KBM-7 (cell line): ENCODE measurements at regions not wholly inside any gene's neighbourhood (a gene's known extent, or its start where the extent isn't known, plus 50 kb on each side); places are given as distances from the start of the nearest gene placed in this dataset.

ENCODE experiments used
- DNase-seq: peaks from one replicate; pipeline ENCODE4 v3.0.0-alpha.2; 2015
- in situ Hi-C: fragments of 300-500 bp; cut with MboI; formaldehyde crosslinking; loops from 2 replicates; pipeline ENCODE4 v1.14.3; 2020; ENCODE audit warnings: low sequenced_read_pairs, low pct_unique_long_range_greater_than_20kb, mixed read lengths

DNA sequence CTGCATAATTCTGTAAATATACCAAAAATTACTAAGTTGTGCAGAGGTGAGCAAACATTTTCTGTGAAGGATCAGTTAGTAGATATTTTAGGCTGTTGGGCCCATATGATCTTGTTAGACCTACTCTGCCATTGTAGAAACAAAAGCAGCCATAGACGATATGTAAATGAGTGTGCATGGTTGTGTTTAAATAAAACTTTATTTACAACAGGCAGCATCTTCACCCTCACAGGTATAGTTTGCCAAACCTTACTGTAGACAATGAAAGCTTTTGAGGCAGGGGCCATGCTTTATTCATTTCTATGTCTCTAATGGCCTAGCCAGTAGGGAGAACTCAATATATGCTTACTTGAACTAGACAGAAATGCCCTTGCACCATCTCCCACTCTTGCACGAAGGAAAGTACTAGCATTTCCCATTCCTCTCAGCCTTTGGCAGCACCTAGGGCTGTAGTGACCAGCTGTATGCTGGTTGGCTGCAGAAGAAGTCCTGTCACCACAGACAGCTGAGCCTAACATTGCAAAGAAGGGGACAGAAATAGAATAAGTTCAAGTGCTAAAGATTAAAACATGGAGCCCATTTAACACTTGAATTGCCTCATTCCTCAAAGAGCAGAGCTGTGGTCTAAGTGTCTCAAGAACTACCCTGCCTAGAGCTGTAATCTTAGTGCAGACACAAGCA is 305.1 kb upstream of the MGAT5 start:
- DNase-seq, result no peak
- in situ Hi-C loops, result no loop called here

DNA sequence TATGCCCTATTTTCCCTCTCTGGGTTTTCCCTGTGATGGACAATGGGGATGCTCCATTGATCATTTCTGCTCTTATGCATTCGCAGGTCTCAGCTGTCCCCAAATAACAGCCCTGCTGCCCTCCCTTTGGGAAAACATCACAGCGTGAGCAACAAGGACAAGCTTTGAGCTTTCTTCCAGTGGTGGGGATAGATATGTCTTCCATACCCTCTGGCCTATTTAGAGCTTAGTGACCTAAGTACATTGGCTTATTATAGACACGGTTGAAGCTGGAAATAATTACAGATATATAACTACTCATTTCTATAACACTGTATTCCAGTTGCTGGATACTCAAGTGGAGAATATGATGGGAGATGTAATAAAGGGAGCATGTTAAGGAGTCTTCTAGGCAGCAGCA is 304.3 kb upstream of the MGAT5 start:
- in situ Hi-C loops, result no loop called here
- DNase-seq, result no peak

DNA sequence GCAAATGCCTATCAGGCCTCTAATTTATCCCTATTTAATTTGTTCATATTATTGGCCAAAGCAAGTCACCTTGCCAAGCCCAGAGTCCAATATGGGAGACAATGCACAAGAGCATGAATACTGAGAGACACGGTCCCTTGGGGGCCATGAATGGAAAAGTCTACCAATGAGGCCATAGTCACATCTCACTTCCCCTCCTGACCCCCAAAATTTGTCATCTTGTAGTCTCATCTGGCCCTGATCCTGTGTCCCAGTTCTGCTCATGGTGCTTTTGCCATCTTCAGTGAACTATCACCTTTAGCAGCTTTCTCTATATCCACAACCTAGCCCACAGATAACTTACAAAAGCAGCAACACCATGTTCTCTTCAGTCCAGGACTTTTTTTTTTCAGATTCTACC is 302.7 kb upstream of the MGAT5 start:
- DNase-seq, result no peak
- in situ Hi-C loops, result no loop called here

DNA sequence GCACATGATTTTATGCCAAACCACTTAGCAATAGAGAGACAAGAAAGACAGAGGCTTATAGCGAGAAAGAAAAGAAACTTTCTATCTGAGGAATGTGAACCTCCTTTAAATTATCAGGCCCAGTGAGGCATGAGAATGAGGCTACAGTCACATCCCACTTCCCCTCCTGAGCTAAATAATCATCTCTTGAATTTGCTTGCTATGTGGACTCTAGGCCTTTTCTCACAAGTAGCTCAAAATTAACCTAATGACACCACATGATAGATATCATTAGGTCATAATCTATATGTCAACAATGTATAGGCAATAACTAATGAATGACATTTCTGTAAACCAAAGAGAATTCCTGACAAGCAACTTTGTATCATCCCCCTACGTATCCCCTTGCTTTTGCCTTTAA is 301.5 kb upstream of the MGAT5 start:
- DNase-seq, result no peak
- in situ Hi-C loops, result no loop called here

DNA sequence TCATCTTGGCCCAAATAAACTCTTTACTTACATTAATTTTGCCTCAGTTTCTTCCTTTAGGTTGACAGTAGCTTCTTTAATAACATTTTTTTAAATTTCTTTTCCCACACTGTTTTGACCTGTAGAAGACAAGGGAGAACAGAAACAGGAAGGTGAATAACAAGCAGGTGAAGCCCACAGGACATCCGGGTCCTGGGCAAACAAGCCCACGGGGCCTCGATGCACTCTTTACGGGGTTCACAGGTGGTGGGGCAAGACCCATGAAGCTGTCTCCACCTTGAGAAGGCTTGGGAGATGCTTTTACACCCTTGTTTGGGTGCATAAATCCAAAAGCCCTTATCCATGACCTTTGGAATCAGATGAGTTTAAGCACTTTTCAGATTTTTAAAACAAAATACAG is 301.0 kb upstream of the MGAT5 start:
- no peak for DNase-seq
- in situ Hi-C loops, result no loop called here

DNA sequence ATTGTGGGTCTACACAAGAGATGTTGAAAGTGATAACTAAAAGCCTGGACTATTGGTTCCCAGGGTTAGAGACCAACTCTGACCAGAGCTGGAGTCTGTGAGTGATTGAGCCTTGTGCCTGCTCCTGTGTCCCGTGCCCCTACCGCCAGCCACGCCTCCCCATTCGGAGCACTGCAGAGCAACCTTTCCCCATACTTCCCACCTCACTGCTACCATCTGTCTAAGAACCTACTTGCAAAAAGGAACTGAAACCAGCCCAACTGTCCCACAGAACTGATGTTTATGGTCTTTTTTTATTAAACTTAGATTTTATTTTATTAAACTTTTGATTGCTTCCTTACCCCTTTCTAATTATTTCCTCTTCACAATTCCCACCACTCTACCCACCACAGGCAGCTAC is 300.3 kb upstream of the MGAT5 start:
- DNase-seq, result no peak

DNA sequence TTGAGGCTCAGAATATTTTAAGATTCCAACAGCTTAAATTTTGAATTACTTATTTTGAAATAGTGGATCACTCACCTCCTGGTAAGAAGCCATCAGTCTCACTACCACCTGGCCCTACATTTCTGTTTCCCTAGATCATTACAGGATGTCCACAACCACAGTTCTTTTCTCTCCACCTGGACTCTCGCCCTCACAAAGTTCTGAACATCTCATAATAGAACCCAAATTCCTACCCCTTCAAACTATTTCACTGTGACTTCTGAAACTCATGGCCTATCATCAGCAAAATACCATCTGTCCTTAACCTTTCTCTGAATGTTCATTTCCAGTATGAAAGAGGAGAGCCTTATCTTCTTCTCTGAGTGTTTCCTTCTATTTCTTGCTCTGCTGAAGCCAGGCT is 299.2 kb upstream of the MGAT5 start:
- in situ Hi-C loops, result no loop called here
- DNase-seq, result no peak

More for the DNA sequence above, 300.3 kb upstream of the MGAT5 start:
- in situ Hi-C loops, result no loop called here

DNA sequence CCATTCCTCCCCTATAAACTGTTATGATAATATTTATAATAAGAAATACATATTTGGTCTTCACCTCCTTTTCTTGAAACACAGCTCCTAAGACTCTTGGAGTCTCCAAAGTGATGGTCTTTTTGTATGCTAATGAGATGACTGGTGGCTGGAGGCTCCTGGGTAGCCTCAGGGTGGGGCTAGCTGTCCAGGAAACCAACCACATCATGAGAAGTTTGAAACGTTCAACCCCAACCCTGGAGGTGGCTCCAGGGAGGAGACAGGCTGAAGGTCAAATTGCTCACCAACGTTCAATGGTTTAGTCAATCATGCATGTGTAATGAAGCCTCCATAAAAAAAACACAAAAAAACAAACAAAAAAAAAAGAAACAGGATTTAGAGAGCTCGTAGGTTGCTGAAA is 298.7 kb upstream of the MGAT5 start:
- no peak for DNase-seq
- in situ Hi-C loops, result no loop called here

DNA sequence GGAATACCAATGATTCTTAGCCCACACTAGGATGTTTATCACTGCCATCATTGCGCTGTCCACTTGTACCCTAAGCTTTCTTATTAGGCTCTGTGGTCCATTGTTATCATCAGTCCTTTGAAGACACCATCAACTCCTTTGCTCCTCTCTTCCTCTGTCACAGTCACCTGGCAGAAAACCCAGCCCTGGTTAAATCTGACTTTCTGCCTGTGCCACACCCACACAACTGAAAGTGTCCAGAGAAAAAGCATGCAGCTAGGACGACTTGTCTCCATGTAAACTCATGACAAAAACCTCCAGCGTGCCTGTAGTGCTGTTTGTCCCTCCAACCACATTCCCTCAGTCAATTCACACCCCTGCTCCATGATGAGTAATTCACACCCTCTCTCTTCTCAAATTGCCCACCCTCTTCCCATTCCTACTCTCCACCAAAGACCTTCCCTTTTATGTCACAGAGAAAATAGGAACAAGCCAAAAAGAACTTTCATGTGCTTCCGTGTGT is 297.4 kb upstream of the MGAT5 start:
- in situ Hi-C loops, result no loop called here
- DNase-seq, result no peak

DNA sequence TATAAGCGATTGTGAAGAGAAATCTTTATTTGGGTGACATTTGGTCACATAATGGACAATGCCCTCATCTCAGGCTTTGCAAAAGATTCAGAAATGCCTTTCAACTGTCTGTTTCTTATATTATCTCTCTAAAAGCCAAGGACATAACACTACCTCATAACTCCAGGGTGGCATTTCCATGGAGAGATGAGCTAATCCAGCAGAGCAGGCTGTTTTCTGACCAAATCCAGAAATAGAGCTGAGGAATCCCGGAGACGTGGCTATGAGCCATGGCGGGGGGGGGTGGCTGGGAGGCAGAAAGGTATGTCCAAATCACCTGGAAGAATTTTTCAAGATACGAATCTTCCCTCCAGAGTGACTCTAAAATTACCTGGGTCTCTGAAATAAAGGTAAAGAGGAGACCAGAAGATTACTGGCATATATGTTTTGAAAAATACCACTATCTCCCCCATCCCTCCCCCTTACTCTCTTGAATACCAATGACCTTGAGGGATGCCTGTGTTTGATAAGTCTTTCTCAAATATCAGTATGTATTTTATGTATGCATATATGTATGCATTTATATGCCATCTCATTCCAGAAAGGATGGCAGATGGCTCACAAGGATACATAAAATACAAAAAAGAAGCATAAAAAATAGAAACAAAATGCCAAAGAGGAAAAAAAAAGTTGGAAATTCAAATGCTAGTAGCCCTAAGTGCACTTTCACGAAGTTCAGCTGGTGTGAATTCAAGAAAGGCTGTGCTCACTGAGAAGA is 296.0 kb upstream of the MGAT5 start:
- in situ Hi-C loops, result no loop called here
- no peak for DNase-seq

DNA sequence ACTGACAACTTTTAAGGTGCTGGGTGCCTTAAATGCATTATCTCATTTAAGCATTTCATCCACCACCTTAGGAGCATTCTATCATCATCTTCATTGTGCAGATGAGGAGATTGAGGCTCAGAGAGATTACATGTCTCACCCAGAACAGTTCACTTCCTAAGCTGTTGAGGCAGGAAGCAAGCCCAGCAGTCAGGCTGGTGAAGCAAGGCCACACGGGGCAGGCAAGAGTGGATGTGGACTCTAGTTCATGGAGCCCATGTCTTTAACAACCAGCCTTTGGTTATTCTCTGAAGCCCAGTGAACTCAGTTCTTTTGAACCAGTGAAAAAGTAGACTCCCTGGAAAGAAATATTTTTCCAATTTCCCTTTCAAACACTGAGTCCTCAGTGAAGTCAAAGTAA is 294.8 kb upstream of the MGAT5 start:
- in situ Hi-C loops, result no loop called here
- no peak for DNase-seq

DNA sequence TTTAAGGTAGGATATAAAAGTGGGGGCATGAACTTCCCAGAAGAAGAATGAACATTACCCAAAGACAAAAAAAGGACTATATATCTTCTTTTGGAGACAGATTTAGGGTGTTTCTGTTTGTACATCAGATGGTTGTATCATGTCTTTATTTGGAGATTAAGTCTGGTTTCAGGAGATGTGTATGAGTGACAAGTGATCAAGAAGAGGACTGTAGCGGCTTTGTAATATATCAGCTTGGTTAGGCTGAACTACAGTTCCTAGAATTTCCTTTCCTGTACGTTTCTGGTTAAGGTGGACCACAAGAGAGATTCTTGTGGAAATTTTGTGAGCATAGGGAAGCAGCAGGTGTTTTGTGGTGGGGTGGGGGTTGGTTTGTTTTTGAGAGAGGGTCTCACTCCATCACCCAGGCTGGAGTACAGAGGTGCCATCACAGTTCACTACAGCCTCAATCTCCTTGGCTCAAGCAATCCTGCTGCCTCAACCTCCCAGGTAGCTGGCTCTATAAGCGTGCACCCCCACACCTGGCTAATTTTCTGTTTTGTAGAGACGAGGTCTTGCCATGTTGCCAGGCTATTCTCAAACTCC is 287.1 kb upstream of the MGAT5 start:
- DNase-seq, result no peak
- in situ Hi-C loops, result no loop called here

DNA sequence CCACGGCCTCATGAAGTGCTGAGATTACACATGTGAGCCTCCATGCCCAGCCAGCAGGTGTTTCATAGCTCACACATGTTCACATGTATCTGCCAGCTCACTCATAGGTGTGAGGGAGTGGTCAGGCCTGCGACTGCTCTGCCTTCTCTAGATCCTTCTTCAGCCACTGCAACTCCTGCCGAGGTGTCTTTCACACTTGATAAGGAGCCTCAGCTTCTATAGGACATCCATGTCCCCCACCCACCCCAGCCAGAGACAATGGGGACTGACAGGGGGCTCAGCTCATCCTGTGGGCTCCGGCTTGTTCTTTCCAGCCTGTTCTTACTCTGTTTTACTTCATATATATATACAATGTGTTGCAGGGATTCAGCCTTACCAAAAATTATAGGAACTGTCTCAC is 286.5 kb upstream of the MGAT5 start:
- in situ Hi-C loops, result no loop called here
- DNase-seq, result no peak

DNA sequence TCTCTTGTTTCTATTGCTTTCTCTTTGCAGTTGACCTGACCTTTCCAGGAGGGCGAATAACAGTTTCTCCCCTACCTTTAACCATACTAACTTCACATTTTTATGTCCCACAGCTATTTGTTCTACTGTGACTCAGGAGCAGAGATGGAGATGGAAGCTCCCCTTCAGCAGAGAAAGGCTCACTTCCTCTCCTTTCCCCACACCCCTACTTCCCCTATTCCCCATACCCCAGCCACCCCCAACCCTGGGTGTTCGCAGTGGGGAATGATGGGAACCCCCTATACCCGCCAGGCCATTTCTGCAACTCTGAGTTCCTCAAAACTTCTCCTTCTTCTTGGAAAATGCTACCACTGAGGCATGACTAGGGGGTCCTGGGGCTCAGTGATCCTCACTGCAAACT is 285.4 kb upstream of the MGAT5 start:
- in situ Hi-C loops, result no loop called here
- no peak for DNase-seq

DNA sequence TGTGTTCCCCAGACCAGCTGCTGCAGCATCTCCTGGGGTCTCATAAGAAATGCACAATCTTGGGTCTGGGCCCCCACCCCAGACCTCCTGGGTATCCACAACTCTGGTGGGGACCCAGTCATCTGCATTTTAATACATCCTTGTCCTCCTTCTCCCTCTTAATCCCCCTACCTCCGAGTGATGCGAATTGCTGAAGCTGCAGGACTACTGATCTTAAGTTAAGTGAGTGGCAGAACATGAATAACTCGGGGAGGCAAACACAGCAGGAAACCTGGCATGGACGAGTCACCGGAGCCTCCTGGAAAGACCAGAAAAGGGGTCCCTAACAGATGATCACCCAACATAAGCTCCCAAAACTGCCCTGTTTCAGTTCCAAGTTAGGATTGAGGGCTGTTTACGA is 283.2 kb upstream of the MGAT5 start:
- no peak for DNase-seq
- in situ Hi-C loops, result no loop called here

DNA sequence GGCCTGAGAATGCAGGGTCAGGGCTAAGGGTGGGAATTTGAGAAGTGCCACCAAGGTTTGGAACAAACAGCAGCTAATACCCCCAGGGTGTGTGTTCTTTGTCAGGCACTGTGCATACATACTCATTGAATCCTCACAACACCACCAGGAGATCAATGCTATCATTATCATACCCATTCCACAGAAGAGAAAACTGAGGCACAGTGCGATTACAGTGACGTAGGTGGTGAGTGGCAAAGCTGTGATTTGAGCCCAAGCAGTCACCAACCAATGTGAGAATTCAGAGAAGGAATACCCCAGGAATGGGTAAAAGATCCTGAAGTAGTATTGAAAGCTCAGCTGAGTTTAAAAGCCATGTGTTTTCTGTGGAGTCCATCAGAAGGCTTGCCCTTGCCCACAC is 281.6 kb upstream of the MGAT5 start:
- in situ Hi-C loops, result no loop called here
- no peak for DNase-seq

DNA sequence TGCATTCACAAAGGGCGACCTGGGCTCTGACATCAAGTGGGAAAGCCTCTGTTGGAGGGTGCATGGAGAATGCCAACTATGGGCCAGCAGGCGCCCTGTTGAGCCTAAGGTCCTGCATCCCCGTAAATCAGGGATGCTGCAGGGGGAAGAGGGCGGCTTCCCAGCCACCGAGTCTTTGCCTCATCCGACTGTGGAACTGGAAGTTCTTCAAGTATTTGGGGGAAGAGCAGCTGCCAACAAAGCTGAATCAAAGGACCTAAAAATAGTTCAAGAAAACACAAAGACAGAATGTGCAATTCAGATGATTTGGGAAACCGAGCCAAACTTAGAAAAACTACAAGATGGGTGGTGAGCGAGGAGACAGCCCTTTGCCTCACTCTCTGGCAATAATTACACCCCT is 281.1 kb upstream of the MGAT5 start:
- in situ Hi-C loops, result no loop called here
- DNase-seq, result no peak

DNA sequence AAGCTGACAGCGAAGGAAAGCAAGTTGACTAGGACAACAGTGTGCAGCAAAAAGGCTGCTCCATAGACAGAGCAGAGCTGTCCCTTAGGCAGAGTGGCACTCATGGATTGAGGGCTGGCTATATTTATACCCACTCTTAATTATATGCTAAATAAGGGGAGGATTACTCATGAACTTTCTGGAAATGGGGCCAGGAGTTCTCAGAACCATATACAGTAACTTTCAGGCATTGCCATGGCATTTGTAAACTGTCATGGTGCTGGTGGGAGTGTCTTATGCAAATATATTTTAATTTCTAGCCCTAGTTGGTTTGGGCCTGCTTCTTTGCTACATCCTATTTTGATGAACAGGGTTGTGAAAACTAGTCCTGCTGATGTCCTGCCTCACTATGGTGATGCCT is 279.5 kb upstream of the MGAT5 start:
- no peak for DNase-seq
- in situ Hi-C loops, result no loop called here

DNA sequence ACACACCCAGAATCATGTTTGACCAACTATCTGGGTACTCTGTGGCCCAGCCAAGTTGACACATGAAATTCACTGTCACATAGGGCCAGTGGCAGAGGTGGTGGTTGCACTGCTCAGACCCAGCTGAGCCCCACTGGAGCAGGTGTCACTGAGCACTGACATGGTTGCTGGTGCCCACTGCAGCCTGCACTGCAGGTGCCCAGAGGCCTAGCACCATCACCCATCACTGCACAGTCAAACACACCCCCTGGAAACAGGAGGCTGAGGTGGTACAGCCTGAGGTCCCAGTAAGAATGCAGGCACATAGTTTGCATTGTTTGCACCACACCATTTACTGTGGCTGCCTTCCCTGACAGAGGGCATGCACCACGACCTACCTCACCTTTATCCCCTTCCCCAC is 278.7 kb upstream of the MGAT5 start:
- no peak for DNase-seq
- in situ Hi-C loops, result loop anchor here (25.0 kb wide), 1 partner anchor 112 kb away; no protein-coding TSS in a partner anchor

DNA sequence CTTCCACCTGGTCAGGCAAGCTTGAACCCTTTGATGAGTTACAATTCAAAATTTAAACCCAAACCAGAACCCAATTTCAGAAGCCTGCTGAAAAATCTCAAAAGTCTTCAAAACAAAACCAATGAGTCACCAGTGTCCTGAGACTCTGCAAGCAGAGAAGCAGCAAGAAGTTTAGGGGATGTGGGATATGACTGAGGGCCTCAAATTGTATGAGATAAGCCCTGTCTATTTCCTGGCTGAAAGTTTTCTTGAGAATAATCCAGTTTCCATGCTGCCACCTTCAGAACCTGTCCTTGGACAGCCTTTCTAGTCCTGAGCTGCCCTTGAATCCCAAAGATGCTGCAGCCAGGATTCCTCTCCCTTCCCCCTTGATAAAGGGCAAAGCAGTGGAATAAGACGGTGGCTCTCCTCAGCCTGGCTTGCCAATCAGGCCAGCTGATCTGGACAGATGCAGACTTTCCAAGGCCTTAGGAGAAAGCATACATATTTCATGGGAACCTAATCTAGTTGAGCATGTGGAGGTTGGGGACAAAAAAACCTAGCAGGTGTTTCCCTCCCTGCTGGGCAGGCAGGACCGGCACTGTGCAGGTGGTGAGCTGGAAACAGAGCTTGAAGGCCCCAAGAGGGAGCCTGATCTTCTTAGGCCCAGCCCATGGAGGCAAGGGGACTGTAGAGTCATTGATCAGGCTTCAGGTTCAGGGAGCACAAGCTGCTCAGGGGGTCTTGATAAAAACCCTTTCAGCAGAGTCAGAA is 278.0 kb upstream of the MGAT5 start:
- DNase-seq, result no peak

More for the DNA sequence above, 278.0 kb upstream of the MGAT5 start:
- in situ Hi-C loops, result loop anchor here (25.0 kb wide), 1 partner anchor 111 kb away; no protein-coding TSS in a partner anchor
